ENCODE measurements at regions not wholly inside any gene's neighbourhood (a gene's known extent, or its start where the extent isn't known, plus 50 kb on each side); places are given as distances from the start of the nearest gene placed in this dataset.

DNA sequence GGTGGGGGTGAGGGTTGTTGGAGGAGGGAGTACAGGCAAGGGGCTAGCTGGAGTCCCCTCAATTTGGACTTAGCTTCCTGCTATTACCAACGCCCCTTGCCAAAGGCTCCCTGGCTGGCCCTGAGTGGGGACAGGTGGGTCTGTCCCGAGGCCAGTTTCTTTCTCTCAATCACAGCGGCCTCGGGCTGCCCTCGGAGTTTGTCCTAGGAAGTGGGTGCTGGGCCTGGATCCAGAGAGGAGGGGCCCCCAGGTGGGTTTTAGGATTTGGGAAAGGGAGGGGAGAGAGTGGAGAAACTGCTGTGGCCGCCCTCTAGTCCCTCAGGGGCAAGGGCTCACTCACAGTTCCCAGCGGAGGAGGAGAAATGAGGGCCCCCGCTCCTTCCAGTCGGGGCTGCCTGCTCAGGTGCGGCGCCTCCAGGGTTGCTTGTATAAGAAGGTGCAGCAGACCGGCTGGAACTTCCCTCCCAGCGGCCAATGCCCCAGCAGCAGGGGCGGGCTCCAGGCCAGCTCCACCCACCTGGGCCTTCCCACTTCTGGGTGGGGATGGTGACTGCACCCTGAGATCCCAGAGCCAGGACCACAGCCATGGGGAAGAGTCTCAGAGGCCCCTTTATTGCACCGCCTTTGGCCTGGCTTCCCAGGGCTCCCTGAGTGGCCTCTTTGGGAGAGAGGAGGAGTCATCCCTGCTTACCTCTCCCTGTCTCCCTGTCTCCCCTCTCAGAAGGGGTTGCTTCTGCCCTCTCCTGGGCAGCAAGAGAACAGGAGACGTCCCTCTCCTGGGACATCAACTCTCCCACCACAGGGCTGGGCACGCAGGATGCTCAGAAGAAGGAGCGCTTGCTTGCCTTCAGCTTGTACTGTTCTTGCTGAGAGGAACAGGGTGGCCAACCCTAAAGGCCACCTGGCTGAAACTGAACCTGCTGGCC, 112.0 kb upstream of the SMURF2 start:
- no peak overlapping the region for H3K27ac ChIP-seq
- TF ChIP-seq, protein P1, sequence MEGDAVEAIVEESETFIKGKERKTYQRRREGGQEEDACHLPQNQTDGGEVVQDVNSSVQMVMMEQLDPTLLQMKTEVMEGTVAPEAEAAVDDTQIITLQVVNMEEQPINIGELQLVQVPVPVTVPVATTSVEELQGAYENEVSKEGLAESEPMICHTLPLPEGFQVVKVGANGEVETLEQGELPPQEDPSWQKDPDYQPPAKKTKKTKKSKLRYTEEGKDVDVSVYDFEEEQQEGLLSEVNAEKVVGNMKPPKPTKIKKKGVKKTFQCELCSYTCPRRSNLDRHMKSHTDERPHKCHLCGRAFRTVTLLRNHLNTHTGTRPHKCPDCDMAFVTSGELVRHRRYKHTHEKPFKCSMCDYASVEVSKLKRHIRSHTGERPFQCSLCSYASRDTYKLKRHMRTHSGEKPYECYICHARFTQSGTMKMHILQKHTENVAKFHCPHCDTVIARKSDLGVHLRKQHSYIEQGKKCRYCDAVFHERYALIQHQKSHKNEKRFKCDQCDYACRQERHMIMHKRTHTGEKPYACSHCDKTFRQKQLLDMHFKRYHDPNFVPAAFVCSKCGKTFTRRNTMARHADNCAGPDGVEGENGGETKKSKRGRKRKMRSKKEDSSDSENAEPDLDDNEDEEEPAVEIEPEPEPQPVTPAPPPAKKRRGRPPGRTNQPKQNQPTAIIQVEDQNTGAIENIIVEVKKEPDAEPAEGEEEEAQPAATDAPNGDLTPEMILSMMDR (IDR thresholded peaks at IDR 0.05), result peak in 5 of 9 donors; percentile 7 to 42 (median 29)
- peaks cover 0 to 23% (median 0%) of the 10 kb centered on the region in 9 donors for H3K36me3 ChIP-seq
- peak in 1 of 8 donors; percentile 1 for ATAC-seq
- peaks cover 0 to 13% (median 5%) of the 10 kb centered on the region in 7 donors for H3K27me3 ChIP-seq
- peaks cover 0 to 4% (median 0%) of the 10 kb centered on the region in 11 donors for H3K9me3 ChIP-seq
- H3K4me1 ChIP-seq, result peaks cover 15 to 45% (median 27%) of the 10 kb centered on the region in 9 donors
- WGBS, 2 donors, result 72 to 75% methylated on average over 18 of the region's 18 CpGs
- H3K4me3 ChIP-seq, result no peak overlapping the region
- DNase-seq, result no peak
- intact Hi-C loops (cut with DNase I), result loop anchor here in 1 of 10 donors (10.0 kb wide), 1 partner anchor 59 kb away; no protein-coding TSS in a partner anchor

DNA sequence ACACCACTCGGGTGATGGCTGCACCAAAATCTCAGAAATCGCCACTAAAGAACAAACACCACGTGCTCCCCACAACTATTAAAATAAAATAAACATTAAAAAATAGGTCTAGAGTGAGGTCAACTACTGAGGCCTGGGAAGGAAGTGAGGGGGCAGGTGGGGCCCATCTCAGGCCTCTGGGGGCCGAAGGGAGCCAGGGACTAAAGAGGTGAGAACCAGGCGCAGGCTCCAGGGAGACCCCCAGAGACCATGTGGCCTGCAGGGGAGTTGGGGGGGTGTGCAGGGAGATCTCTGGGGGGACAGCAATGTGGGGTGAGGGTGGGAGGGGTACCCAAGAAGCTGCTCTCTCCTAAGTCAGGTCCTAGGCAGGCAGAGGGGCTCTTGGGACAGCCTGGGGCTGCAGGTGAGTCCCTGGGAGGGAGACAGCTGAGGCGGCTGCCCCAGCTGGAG, 111.3 kb upstream of the SMURF2 start:
- 81 to 85% methylated on average over 6 of the region's 6 CpGs for WGBS, 2 donors
- TF ChIP-seq, protein P1 (IDR thresholded peaks at IDR 0.05), result no peak
- ATAC-seq, result no peak
- intact Hi-C loops (cut with DNase I), result loop anchor here in 1 of 10 donors (10.0 kb wide), 1 partner anchor 59 kb away; no protein-coding TSS in a partner anchor
- H3K4me1 ChIP-seq, result peaks cover 15 to 39% (median 22%) of the 10 kb centered on the region in 9 donors
- H3K9me3 ChIP-seq, result peaks cover 0 to 4% (median 0%) of the 10 kb centered on the region in 11 donors
- no peak overlapping the region for H3K27ac ChIP-seq
- H3K36me3 ChIP-seq, result peaks cover 0 to 28% (median 0%) of the 10 kb centered on the region in 9 donors
- DNase-seq, result no peak
- H3K4me3 ChIP-seq, result no peak overlapping the region
- H3K27me3 ChIP-seq, result peaks cover 0 to 7% (median 0%) of the 10 kb centered on the region in 7 donors

DNA sequence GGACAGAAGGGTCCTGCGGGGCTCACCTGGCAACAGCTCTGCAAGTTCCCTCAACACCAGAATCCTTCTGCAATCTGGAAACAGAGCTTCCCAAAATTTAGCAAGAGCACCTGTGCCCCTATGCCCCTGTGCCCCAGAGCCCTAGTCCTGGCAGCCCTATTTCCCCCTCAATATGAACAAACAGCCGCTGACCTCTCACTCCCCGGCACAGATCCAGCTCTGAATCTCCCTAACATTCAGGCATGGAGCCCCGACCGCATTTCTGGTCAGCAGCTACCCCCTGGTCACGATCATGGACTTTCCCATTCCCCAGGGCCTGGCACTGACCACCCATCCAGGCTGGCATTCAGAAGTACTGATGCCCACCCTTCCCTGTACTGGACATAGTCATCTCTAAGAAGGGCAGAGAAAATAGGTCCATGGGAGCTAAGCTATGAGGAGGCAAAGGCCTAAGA, 110.8 kb upstream of the SMURF2 start:
- TF ChIP-seq, protein P1 (IDR thresholded peaks at IDR 0.05), result no peak
- WGBS, 2 donors, result 92 to 94% methylated on average over 6 of the region's 6 CpGs
- Histone ChIP-seq H3K27ac (no peak overlapping the region), H3K4me1 (peaks cover 10 to 34% (median 17%) of the 10 kb centered on the region in 9 donors), H3K27me3 (peaks cover 0 to 1% (median 0%) of the 10 kb centered on the region in 7 donors), H3K36me3 (peaks cover 0 to 34% (median 0%) of the 10 kb centered on the region in 9 donors), H3K9me3 (peaks cover 0 to 4% (median 0%) of the 10 kb centered on the region in 11 donors), H3K4me3 (no peak overlapping the region)
- ATAC-seq (no peak), DNase-seq (no peak)
- intact Hi-C loops (cut with DNase I), result loop anchor here in 1 of 10 donors (10.0 kb wide), 1 partner anchor 58 kb away; no protein-coding TSS in a partner anchor
